GM18502 (cell line): ENCODE measurements at regions not wholly inside any gene's neighbourhood (a gene's known extent, or its start where the extent isn't known, plus 50 kb on each side); places are given as distances from the start of the nearest gene placed in this dataset.
"Not testable (repeated sequence)": the region's sequence is repeated elsewhere in the genome, so short reads cannot be mapped to it uniquely, and the experiment has no call there.

Source experiments
- ATAC-seq: cut with Tn5 transposase; IDR thresholded peaks from one replicate; pipeline ENCODE4 v1.9.1; 2021; ENCODE audit warnings: mild to moderate bottlenecking; ENCODE audit not compliant: unreplicated experiment, poor library complexity

DNA sequence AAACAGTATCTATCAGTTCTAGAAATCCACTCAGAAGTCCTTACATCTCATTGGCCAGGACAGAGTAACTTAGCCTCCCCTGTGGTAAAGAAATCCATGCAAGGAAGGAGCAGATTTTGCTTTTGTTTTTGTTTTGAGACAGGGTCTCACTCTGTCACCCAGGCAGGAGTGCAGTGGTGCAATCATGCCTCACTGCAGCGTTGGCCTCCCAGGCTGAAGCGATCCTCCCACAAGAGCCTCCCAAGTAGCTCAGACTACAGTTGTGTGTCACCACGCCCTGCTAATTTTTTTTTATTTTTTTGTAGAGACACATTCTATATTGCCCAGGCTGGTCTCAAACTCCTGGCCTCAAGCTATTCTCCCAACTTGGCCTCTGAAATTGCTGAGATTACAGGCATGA, 185.1 kb downstream of the NRP2 start:
- no peak for ATAC-seq

- ATAC-seq = no peak
Observed at GRCh38 chr2:205865905-205866441, 183.7 kb downstream of the NRP2 start.

DNA sequence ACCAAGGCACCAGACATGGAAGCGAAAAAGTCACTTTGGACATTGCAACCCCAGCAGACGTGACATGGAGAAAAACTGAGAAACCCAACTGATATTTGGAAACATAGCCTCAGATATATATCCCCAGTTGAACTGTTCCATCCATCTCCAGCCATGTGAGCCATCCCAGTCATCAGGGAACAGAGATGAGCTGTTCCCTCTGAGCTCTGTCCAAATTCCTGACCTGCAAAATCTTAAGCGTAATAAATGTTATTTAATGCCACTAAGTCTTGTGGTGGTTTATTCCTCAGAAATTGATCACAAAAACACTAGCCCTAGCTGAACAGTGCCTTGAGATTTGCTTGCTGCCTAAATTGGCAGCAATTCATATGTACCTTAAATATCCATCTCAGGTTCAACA, 182.8 kb downstream of the NRP2 start:
- no peak for ATAC-seq

DNA sequence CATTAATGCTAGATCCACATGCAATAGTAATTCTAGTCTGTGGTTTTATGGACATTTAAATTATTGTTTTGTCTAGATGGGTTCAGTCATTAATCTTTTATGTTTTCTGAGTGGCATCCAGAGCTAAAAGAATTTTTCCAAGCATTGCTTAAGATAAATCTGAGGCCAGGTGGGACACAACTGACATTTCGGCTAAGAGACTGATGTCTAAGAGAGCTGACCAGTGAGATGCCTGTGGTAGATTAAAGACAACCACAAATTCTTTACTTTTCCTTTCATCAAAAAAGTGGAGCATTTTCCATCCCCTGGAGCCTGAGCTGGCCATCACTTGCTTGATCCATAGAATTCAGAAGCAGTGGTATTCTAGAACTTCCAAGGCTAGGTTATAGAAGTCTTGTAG, 182.2 kb downstream of the NRP2 start:
- no peak for ATAC-seq

DNA sequence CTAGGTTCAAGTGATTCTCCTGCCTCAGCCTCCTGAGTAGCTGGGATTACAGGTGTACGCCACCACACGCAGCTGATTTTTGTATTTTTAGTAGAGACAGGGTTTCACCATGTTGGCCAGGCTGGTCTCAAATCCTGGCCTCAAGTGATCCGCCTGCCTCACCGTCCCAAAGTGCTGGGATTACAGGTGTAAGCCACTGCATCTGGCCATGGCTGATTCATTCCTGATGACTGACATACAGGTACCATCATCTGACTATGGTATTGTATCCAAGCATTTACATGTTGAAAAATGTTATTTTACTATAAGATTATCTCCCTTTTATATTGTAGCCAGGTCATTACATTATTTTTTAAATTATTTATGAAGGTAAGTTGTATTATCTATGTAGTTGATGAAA, 180.5 kb downstream of the NRP2 start:
- not testable (repeated sequence) for ATAC-seq

DNA sequence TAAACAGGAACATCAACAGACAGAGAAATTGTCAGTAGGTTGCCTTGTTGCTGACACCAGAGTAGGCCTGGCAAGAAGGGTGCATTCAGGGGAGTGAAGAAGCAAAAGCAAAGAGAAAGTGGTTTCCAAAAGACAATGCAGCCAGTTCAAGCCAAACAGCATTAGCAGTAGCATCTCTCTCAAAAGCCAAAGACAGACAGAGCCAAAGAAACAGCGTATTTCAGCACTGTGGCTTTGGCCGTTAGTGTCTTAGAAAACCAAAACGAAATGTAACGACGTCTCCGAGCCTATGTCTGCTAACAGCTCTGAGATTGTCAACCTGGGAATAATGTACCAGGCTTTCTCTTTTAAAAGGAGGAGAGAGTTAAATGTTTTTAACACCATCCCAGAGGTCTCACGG, 178.6 kb downstream of the NRP2 start:
- ATAC-seq = no peak

GRCh38 chr2:205860181-205860580, 177.9 kb downstream of the NRP2 start:
- no peak for ATAC-seq

DNA sequence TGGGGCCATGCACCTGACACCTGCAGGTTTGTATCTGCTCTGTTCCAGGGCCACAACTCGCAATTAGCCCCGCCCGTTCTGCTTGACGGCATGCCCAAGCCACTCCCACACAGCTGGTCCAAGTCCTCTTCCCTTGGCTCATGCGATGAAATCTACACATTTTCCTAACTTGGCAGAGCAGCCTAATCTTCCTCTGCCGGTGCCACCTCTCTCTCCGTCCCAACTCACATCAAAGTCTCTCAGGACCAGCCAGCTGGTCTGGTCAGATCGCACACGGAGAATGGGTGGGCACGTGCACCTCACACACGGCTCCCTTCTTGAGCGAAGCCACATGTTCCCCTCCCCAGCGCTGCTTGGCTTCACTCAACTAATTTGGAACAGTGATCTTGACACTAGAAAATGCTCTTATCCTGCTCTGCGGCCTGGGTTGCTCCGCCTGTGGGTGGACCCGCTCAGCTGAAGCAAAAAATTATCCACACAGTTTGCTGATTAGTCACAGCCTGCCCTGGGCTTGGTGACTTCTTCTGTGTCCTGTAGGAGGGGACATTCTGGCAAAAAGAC, 176.7 kb downstream of the NRP2 start:
- ATAC-seq = peak; percentile 70

- ATAC-seq = no peak
Observed at GRCh38 chr2:205858275-205858674, 176.0 kb downstream of the NRP2 start.

GRCh38 chr2:205857520-205858237, 175.4 kb downstream of the NRP2 start:
- peak; percentile 73 for ATAC-seq

GRCh38 chr2:205852457-205852856, 170.2 kb downstream of the NRP2 start:
- no peak for ATAC-seq

GRCh38 chr2:205850611-205851010, 168.3 kb downstream of the NRP2 start:
- no peak for ATAC-seq

DNA sequence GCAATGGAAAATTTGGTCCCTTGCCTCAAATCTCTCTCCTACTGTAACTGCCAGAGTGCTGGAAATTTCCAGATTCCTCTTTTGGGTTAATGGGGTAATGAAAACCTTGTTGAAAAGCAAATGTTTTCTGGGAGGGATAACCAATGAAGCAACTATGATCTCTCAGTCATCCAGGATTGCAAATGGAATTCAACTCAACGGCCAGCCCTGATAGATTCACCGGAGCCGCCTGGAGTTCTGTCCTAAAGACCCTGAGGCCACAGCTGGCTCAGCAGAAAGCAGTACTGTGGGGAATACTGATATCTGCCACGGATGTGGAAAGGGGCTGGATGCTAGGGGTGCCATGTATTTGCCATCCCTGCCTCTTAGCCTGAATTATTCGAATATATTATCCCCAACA, 167.8 kb downstream of the NRP2 start:
- no peak for ATAC-seq

GRCh38 chr2:205849136-205849535, 166.8 kb downstream of the NRP2 start:
- no peak for ATAC-seq

DNA sequence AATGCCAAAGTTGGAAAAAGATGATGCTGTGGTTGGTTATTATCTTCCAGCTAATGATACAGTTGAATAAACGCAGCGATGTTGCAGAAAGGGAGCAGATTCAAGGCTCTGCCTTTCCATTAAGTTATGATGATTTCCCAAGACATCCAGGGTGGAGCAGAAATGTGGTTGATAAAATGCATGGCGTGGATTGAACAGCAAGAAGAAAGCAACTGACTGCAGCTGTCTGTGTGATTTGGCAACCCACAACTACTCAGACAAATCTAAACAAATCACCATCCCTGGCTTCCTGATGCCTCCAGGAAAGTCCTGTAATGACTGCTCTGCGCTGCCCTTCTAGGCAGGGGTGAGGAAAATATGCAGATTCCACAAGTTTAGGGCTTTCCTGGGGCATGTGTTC, 166.3 kb downstream of the NRP2 start:
- ATAC-seq = no peak
